ENCODE measurements at regions not wholly inside any gene's neighbourhood (a gene's known extent, or its start where the extent isn't known, plus 50 kb on each side); places are given as distances from the start of the nearest gene placed in this dataset.
A peak's percentile ranks its signal among the peaks of the same experiment; 100 is the strongest.
"Not testable (repeated sequence)": the region's sequence is repeated elsewhere in the genome, so short reads cannot be mapped to it uniquely, and the experiment has no call there.

DNA sequence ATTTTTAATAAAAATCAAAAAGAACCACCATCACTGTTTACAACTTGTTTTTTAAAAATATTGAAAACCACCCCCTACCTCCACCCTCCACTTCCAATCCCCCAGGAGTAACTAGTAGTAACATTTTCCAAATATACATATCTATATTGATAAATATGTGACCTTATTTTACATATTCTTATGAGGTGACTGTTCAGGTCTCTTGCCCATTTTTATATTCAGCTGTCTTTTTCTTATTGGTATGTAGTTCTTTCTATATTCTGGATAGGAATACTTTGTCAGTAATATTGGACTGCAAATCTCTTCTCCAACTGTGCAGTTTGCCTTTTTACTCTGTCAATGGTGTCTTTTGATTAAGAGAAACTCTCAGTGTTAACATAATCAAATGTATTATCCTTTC, 59.0 kb upstream of the EIF5 start:
- H3K9me3 ChIP-seq (ENCODE audit: low read depth, low read length) = no peaks in the 10 kb centered on the region
- DNase-seq (ENCODE audit: low read depth, low spot score) = no peak
- TF ChIP-seq EZH2 (IDR thresholded peaks at IDR 0.05) = no peak
- no peak for TF ChIP-seq POLR2AphosphoS5 (IDR thresholded peaks at IDR 0.05; ENCODE audit: borderline replicate concordance, low read depth, low read length)
- TF ChIP-seq FOXP2 (optimal IDR thresholded peaks at IDR 0.05; ENCODE audit: control extremely low read depth, extremely low read length, insufficient read depth) = no peak
- no peak overlapping the region for H3K4me3 ChIP-seq
- H3K9ac ChIP-seq (ENCODE audit: insufficient read length) = no peak overlapping the region
- H3K36me3 ChIP-seq (ENCODE audit: insufficient read depth, low read length) = no peaks in the 10 kb centered on the region
- H3K27ac ChIP-seq = no peak overlapping the region

DNA sequence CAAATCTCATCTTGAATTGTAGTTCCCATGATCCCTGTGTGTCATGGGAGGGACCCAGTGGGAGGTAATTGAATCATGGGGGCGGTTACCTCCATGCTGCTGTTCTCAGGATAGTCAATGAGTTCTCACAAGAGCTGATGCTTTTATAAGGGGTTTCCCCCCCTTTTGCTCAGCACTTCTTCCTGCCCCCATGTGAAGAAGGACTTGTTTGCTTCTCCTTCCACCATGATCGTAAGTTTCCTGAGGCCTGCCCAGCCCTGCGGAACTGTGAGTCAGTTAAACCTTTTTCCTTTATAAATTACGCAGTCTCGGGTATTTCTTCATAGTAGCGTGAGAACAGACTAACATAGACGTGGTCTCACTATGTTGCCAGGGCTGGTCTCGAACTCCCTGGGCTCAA, 56.1 kb upstream of the EIF5 start:
- Histone ChIP-seq H3K4me3 (no peak overlapping the region), H3K9me3 (ENCODE audit: low read depth, low read length) (no peaks in the 10 kb centered on the region), H3K9ac (ENCODE audit: insufficient read length) (no peak overlapping the region), H3K36me3 (ENCODE audit: insufficient read depth, low read length) (no peaks in the 10 kb centered on the region), H3K27ac (no peak overlapping the region)
- no peak for DNase-seq (ENCODE audit: low read depth, low spot score)
- TF ChIP-seq FOXP2 (optimal IDR thresholded peaks at IDR 0.05; ENCODE audit: control extremely low read depth, extremely low read length, insufficient read depth) (no peak), EZH2 (IDR thresholded peaks at IDR 0.05) (no peak), POLR2AphosphoS5 (IDR thresholded peaks at IDR 0.05; ENCODE audit: borderline replicate concordance, low read depth, low read length) (no peak)

DNA sequence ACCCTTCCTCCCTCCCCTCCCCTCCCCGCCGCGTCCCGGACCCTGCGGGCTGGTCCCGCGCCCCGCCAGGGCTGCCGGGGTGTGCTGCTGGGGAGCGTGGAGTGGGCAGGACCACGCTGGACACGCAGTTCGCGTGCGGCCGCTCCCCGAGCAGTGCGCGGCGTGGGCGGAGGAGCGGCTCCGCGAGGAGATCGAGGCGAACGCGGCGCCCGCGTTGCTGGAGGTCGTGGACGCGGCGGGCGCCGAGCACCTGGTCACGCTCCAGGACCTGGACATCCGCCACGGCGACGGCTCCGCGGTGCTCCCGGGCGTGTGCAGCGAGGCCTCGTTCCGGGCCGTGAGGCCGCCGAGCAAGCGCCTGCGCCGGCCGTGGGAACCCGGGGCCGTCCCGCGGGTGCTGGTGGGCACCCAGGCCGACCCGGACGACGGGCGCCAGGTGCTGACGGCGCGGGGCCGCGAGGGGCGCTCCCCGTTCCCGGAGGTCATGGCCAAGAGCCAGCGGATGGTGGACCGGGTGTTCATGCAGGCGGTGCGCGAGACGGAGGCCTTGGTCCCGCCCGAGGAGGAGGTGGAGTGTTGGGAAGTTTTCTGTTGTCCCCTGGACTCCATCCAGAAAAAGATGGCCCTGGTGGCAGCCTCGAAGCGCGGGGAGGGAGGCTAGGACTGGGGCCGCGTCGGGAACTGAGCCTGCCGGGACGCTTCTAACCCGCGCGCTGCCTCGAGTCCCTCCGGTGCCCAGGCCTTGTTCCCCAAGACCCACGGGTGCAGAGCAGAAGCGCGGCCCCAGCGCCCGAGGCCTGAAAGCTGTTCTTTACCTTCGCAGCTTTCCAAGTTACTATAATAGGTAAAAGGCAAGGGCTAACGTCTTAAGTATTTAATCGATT, 54.7 kb upstream of the EIF5 start:
- Histone ChIP-seq H3K36me3 (ENCODE audit: insufficient read depth, low read length) (no peaks in the 10 kb centered on the region), H3K9ac (ENCODE audit: insufficient read length) (no peak overlapping the region), H3K27ac (no peak overlapping the region), H3K9me3 (ENCODE audit: low read depth, low read length) (no peaks in the 10 kb centered on the region), H3K4me3 (no peak overlapping the region)
- DNase-seq (ENCODE audit: low read depth, low spot score) = no peak
- no peak for TF ChIP-seq POLR2AphosphoS5 (IDR thresholded peaks at IDR 0.05; ENCODE audit: borderline replicate concordance, low read depth, low read length)
- TF ChIP-seq FOXP2 (optimal IDR thresholded peaks at IDR 0.05; ENCODE audit: control extremely low read depth, extremely low read length, insufficient read depth) = no peak
- no peak for TF ChIP-seq EZH2 (IDR thresholded peaks at IDR 0.05)

DNA sequence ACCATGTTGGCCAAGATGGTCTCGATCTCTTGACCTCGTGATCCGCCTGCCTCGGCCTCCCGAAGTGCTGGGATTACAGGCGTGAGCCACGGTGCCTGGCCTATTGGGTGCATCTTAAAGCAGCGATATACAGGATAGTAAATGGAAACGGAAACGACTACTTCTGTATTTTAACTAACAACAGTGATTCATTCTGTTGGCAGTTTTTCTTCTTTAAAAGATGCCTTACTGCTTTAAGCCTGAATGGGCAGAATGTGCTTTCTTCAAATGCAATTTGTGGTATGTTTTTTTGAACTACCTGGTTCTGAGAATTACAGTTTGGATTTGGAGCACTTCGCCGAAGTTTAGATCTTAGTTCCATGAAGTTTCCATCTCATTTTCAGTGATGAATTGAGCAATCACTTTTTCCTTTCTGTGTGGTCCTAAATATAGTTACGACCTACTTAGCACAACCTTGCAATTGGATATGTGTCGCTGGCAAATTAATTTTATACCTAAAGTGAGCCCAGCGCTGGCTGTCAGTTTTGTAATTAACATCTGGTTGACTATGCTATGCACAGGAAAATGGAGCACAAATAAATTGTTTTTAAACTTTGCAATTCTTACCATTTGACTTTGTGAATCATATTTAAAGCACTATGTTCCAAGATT, 53.6 kb upstream of the EIF5 start:
- Histone ChIP-seq H3K27ac (no peak overlapping the region), H3K9me3 (ENCODE audit: low read depth, low read length) (no peaks in the 10 kb centered on the region), H3K36me3 (ENCODE audit: insufficient read depth, low read length) (no peaks in the 10 kb centered on the region), H3K9ac (ENCODE audit: insufficient read length) (no peak overlapping the region), H3K4me3 (no peak overlapping the region)
- TF ChIP-seq POLR2AphosphoS5 (IDR thresholded peaks at IDR 0.05; ENCODE audit: borderline replicate concordance, low read depth, low read length) = no peak
- no peak for TF ChIP-seq FOXP2 (optimal IDR thresholded peaks at IDR 0.05; ENCODE audit: control extremely low read depth, extremely low read length, insufficient read depth)
- DNase-seq (ENCODE audit: low read depth, low spot score) = no peak

DNA sequence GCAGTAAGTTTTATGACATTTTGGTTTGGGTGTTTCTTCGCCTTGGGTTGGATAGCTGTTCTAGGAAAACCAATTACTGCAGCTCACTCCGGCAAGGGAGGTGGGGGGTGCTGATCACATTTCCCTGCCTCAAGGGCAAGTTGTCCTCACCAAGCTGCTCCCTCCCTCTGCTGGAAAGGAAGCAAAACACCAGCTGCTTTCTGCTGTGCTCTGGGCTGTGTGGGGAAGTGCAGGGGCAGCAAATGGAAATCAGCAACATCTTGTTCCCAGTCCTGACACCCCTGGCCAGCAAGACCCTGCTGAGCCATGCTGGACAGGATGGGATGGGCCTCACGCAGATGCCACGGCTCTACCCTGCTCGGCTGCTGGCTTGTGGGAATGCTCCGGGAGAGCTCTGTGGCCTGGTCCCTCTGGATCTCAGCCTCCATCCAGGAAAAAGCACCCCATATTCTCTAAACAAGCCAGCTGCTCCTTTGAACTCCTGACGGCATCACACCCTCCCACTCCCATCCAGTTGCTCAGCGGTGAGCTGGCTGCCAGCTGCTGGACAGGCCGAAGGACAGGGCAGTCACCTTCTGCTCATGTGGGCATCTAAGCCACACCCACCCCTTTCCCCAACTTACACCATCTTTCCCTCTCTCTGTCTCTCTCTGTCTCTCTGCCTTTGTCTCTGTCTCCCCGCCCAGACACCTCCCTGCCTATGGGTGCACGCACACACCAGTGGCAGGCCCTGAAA, 52.4 kb upstream of the EIF5 start:
- TF ChIP-seq POLR2AphosphoS5 (IDR thresholded peaks at IDR 0.05; ENCODE audit: borderline replicate concordance, low read depth, low read length) = no peak
- TF ChIP-seq FOXP2 (optimal IDR thresholded peaks at IDR 0.05; ENCODE audit: control extremely low read depth, extremely low read length, insufficient read depth) = no peak
- TF ChIP-seq EZH2 (IDR thresholded peaks at IDR 0.05) = no peak
- peak; percentile 71 for DNase-seq (ENCODE audit: low read depth, low spot score)
- no peaks in the 10 kb centered on the region for H3K36me3 ChIP-seq (ENCODE audit: insufficient read depth, low read length)
- H3K4me3 ChIP-seq = no peak overlapping the region
- H3K9ac ChIP-seq (ENCODE audit: insufficient read length) = no peak overlapping the region
- H3K9me3 ChIP-seq (ENCODE audit: low read depth, low read length) = no peaks in the 10 kb centered on the region
- no peak overlapping the region for H3K27ac ChIP-seq

DNA sequence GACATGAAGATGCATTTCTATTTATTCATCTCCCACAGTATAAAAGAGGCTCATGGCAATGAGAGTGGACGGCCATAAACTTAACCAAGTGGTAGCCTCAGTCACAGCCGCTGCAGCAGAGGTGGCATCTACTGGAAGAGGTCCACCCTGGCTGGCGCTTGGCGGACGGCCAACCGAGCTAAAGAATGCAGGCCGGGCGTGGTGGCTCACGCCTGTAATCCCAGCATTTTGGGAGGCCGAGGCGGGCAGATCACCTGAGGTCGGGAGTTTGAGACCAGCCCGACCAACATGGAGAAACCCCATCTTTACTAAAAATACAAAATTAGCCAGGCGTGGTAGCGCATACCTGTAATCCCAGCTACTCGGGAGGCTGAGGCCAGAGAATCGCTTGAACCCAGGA, 51.7 kb upstream of the EIF5 start:
- not testable (repeated sequence) for H3K4me3 ChIP-seq; H3K9ac ChIP-seq (ENCODE audit: insufficient read length); H3K36me3 ChIP-seq (ENCODE audit: insufficient read depth, low read length); H3K9me3 ChIP-seq (ENCODE audit: low read depth, low read length); H3K27ac ChIP-seq; DNase-seq (ENCODE audit: low read depth, low spot score)

DNA sequence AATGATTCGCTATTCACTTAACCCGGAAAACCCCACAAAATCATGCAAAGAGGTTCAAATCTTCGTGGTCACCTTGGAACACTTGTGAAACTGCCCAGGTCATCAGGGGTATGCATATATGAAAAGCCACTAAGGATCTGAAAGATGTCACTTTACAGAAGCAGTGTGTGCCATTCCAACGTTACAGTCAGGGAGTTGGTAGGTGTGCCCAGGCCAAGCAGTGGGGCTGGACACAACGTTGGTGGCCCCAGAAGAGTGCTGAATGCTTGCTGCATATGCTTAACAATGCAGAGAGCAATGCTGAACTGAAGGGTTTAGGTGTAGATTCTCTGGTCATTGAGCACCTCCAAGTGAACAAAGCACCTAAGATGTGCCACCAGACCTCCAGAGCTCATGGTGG, 51.1 kb upstream of the EIF5 start:
- no peaks in the 10 kb centered on the region for H3K36me3 ChIP-seq (ENCODE audit: insufficient read depth, low read length)
- DNase-seq (ENCODE audit: low read depth, low spot score) = no peak
- H3K9me3 ChIP-seq (ENCODE audit: low read depth, low read length) = no peaks in the 10 kb centered on the region
- H3K4me3 ChIP-seq = no peak overlapping the region
- TF ChIP-seq POLR2AphosphoS5 (IDR thresholded peaks at IDR 0.05; ENCODE audit: borderline replicate concordance, low read depth, low read length) (no peak), FOXP2 (optimal IDR thresholded peaks at IDR 0.05; ENCODE audit: control extremely low read depth, extremely low read length, insufficient read depth) (no peak), EZH2 (IDR thresholded peaks at IDR 0.05) (no peak)
- H3K27ac ChIP-seq = no peak overlapping the region
- H3K9ac ChIP-seq (ENCODE audit: insufficient read length) = no peak overlapping the region

DNA sequence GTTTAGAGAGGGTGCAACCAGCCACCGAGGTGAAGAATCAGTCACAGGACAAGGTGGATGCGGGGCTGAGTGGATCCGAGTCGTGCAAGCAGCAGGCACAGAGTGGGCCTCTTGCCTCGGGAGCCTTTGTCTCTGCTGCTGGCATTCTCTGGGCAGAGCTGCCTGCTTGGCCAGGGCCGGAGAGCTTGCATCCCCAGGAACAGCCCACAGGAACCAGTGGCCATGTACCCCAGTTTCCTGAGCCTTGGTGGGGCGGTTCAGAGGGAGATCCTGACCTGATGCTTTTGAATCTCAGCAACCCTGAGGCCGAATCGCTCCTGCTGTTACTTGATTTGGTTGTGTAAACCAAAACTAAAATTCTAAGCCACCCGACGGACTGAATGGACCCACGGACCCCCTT, 50.1 kb upstream of the EIF5 start:
- TF ChIP-seq FOXP2 (optimal IDR thresholded peaks at IDR 0.05; ENCODE audit: control extremely low read depth, extremely low read length, insufficient read depth) (no peak), EZH2 (IDR thresholded peaks at IDR 0.05) (no peak), POLR2AphosphoS5 (IDR thresholded peaks at IDR 0.05; ENCODE audit: borderline replicate concordance, low read depth, low read length) (no peak)
- no peak overlapping the region for H3K4me3 ChIP-seq
- no peak for DNase-seq (ENCODE audit: low read depth, low spot score)

More for the DNA sequence above, 50.1 kb upstream of the EIF5 start:
- Histone ChIP-seq H3K27ac (no peak overlapping the region), H3K9ac (ENCODE audit: insufficient read length) (no peak overlapping the region), H3K36me3 (ENCODE audit: insufficient read depth, low read length) (no peaks in the 10 kb centered on the region), H3K9me3 (ENCODE audit: low read depth, low read length) (no peaks in the 10 kb centered on the region)

All from SK-N-MC (cell line).